CD1c-positive myeloid dendritic cell (primary cell): ENCODE measurements at regions not wholly inside any gene's neighbourhood (a gene's known extent, or its start where the extent isn't known, plus 50 kb on each side); places are given as distances from the start of the nearest gene placed in this dataset.
"Not testable (repeated sequence)": the region's sequence is repeated elsewhere in the genome, so short reads cannot be mapped to it uniquely, and the experiment has no call there.

Experiments used
- DNase-seq: peaks from one replicate; pipeline ENCODE4 v3.0.0-alpha.2; 2016; ENCODE audit errors: extremely low spot score

DNA sequence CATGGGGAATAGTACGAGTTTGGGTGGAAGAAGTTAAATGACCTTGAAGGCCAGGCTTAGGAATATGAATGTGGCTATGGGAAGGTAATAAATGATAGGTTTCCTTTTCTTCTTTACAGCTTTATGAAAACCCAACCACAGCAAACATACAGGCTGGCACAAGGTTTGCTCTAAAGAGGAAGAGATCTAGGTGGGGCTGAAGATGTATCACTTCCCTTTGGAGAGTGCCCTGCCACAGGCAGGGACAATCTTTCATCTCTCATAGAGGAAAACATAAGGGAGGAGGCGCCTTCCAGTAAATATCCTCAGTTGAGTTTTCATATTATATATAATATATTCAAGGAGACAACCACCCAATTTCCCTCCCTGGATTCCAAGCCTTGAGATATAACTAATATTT lies 72.9 kb upstream of the FRMD6 start:
- DNase-seq, result no peak

DNA sequence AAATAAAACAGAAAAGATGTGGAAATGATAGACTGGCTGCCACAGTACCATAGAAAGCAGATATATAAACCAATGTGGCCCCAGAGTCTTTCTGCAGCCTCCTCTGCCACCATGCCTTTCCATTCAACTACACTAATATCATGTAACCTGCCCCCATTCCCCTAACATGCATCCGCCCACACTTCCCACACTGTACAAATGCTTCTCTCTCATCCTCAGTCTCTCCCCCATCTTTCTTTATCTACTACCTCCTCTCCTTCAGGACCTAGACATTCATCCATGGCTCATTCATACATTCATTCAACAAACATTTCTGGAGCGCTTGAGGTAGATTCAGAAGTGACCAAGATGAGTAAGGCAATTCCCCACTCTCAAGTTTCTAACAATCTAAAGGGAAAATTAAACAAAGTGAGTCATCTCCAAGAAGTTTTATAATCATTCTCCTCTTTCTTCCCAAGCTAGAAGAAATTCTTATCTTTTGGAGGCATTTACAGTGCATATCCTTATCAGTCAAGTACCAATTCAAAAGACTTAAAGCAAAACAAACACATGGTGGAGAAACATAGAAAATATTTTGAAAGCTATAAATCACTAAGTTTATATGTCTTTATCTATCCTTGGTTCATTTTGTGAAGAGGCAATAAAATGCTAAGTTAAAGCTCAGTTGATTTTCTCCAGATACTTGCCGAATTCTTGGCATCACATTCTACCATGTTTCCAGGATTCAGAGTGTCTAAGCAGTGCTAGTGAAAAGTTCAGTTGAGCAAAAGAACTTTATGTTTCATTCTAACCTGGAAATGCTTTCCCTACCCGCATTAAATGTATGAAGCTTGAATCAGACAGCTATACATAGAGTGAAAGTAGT lies 70.5 kb upstream of the FRMD6 start:
- no peak for DNase-seq

DNA sequence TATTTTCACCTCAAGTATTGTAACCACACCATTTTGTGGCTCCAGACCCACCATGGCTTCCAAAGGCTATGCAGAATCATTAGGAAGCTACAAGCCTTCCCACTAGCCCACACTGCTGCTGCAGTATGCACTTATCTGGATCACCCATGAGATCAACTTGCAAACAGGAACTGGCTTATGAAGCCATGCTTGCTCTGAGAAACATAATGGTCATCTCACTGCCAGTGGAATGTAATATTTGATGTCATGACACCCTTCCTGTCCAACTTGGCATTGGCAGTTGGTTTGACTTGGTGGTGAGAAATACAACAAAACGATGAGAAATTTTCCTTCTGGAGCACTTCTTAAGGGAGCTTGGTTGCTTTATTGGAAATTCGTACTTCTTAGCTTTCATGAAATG lies 69.3 kb upstream of the FRMD6 start:
- no peak for DNase-seq

DNA sequence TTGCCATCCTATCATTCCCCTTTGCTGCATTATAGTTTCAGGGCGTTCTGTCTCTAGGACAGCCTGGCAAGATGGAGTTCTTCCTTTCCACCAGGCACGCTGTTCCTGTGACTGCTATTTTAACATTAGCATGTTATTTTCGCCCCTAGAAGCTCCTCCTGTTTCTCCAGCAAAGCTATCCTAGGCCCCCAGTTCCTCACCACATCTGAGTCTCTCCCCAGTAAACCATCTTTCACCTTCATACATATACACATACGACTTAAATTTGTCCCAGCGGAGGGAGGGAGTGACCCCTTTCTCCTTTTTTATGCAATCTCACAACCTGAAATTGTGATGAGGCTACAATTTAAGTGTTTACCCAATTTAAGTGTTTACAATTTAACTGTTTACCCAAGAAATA lies 66.7 kb upstream of the FRMD6 start:
- DNase-seq, result no peak

DNA sequence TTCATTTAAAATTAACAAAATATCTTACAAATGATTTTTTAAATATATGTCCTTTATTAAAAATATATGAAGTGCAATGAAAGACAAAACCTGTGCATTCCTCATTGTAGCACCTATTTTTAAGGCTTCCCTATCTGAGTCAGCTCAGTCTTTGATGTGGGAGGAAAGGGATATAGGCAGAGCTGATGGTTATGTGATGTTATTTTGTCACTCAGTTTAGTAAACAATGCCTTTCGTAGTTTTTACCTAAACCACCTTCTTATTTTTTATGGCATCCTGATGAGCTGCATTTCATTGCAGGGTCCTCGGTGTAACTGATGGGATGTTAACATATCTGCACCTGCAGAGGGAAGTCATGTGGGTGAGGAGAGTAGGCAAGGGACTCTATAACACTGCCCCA lies 58.9 kb upstream of the FRMD6 start:
- no peak for DNase-seq

DNA sequence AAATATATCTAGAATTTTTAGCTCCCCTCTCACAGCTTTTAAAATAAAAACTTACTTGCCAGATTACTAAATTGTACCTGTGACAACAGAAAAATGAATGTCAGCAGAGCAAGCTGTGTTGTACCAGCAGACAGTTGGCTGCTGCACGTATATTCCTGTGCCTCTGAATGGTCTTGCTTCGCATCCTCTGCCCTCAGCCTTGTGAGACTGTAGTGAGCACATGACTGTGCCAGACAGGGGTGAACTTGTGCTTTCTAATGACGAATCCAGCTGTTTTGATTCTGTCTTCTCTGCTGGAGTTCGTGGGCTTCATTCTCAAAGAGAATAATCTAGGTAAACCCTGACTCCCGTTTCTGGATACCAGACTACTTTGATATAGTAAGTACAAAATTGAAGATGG lies 58.3 kb upstream of the FRMD6 start:
- DNase-seq, result no peak

DNA sequence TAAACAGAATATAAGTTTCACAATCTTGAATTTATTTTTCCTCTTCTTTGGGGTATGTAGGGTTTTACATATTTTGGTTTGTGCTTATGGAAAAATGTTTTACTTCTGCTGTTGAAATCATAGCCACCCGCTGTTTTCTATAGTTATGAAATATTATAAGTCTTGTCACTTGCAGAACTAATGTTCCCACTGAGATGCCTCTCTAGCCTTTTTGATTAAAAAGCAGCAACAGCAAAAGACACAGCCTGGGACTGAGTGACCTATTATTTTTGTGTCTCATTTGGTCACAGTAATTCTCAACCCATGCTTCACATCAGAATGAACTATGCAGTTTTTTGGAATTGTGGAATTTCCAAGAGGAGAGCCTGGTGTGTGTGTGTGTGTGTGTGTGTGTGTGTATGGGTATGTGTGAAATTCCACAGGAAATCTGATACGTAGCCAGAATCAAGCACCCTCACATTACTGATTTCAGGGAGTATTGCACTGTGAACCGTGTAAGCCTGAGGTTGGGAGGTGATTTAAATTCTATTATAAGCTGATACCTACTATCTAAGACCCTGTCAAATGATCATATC lies 55.7 kb upstream of the FRMD6 start:
- no peak for DNase-seq

DNA sequence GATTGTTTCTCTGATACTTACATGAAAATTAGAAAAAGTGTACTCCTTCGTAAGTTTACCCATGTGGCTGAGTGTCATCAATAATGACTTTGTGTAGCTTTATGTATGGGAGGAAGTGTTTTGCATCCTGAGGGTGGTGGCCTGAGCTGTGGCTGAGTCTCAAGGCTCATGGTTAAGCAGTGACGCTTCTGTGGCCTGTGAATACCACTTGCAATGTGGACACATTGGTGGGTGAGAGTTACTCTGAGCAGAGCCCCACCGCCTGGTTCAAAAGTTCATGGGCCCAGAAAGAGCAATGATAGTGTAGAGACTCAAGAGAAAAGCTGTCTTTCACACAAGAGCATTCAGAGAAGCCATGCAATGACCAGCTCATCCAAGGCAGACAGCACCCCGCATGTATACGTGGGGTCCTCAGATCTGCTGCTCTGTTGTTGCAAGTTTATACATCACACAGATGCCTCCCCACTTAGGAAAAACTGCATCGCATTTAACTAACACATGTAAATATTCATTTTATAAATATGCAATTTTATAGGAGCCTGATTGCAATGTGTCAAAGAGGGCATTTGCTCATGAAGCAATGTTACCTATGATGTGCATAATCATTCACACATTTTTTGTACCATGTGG lies 55.1 kb upstream of the FRMD6 start:
- no peak for DNase-seq

DNA sequence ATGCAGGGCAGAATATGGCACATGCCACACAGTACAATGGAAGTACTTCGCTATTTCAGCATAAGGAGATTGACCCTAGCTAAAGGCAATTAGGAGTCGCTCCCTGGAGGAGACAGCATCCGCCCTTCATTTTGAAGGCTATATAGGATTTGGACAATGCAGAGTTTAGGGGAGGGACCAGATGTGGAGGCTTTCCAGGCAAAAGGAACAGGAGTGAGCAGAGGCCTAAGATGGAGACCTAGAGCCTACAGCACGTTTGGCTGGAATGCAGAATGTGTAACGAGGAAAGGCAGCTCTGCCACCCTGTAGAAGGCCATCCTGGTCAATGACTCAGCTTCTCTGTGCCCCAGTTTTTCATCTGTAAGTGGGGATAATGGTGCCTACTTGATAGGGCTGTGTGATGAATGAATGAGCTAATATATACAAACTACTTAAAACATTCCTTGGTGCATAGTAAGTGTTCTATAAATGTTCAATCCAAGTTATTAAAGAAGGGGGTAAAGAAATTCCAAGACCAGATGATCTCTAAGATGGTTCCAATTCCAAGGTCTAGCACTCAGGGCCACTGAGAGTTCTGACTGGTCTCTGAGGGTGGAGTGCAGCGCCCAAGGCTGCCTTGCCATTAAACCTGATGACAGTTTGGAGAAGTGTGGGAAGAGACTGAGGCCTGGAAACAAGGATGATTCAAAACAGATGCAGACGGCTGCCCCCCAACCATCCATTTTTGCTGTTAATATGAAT lies 54.3 kb upstream of the FRMD6 start:
- no peak for DNase-seq

DNA sequence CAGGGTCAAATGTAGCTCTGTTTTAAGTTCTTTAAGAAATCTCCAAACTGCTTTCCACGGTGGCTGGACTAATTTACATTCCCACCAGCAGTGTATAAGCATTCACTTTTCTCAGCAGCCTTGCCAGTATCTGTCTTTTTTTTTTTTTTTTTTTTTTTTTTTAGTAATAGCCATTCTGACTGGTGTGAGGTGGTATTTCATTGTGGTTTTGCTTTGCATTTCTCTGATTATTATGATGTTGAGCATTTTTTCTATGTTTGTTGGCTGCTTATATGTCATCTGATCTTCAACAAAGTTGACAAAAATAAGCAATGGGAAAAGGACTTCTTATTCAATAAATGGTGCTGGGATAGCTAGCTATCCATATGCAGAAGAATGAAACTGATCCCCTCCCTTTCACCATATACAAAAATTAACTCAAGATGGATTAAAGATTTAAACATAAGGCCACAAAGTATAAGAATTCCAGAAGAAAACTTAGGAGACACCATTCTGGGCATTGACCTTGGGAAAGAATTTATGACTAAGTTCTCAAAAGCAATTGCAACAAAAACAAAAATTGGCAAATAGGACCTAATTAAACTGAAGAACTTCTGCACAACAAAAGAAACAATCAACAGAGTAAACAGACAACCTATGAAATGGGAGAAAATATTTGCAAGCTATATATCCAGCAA lies 52.6 kb upstream of the FRMD6 start:
- not testable (repeated sequence) for DNase-seq

DNA sequence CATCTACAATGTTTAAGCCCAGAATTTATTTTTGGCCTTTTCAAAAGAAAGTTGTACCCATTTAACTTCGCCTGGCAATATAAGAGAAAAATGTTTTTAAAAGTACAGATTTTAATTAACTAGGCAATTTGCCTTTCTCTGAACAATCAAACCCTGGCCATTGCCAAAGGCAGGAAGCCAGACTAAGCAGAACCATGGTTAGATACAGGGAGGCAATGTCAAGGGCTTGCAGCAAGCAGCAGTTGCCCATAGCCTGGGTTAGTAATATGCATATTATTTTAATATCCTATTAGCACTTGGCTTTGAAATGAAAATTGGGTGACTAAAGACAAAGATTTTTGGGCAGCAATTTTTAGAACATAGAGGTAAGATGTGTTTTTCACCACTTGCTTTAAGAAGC lies 51.1 kb upstream of the FRMD6 start:
- DNase-seq, result no peak
